ENCODE measurements at regions not wholly inside any gene's neighbourhood (a gene's known extent, or its start where the extent isn't known, plus 50 kb on each side); places are given as distances from the start of the nearest gene placed in this dataset.

GRCh38 chr12:102741196-102741595, 175.8 kb downstream of the PAH start:
- Histone ChIP-seq H3K9ac (replicated peaks in 1 of 4; ENCODE audit: extremely low read depth in 1 of 4, low read depth in 3 of 4, low read length in 3 of 4) (no peak overlapping the region), H3K79me1 (ENCODE audit: low read depth, low read length) (no peaks in the 10 kb centered on the region), H3K79me2 (ENCODE audit: control insufficient read depth in 1 of 2, insufficient read depth in 2 of 2, low read length in 2 of 2) (no peaks in the 10 kb centered on the region), H3K23ac (ENCODE audit: insufficient read length) (no peak overlapping the region), H2BK12ac (ENCODE audit: low read depth, low read length) (no peak overlapping the region), H2BK120ac (replicated peaks; ENCODE audit: low read depth, low read length) (no peak overlapping the region), H4K8ac (ENCODE audit: extremely low read depth, insufficient read depth, low read length) (no peak overlapping the region), H2BK20ac (ENCODE audit: low read length) (no peak overlapping the region), H3K4me3 (ENCODE audit: extremely low read depth in 1 of 4, insufficient read depth in 2 of 4, low read depth in 3 of 4, low read length in 4 of 4) (no peak overlapping the region), H4K20me1 (replicated peaks in 1 of 2; ENCODE audit: control insufficient read depth in 1 of 2, insufficient read depth in 2 of 2, low read length in 2 of 2) (no peaks in the 10 kb centered on the region), H2BK15ac (ENCODE audit: low read length) (no peak overlapping the region), H3K36me3 (ENCODE audit: control insufficient read depth in 2 of 4, insufficient read depth in 4 of 4, low read length in 3 of 4) (no peaks in the 10 kb centered on the region), H4K5ac (ENCODE audit: insufficient read length, low read depth, low read length) (no peak overlapping the region), H3K27me3 (replicated peaks in 1 of 4; ENCODE audit: control insufficient read depth in 3 of 4, extremely low read depth in 1 of 4, insufficient read depth in 3 of 4, low read length in 3 of 4) (no peaks in the 10 kb centered on the region), H3K56ac (replicated peaks; ENCODE audit: insufficient read length, low read depth, low read length) (no peak overlapping the region), H4K91ac (replicated peaks; ENCODE audit: insufficient read length, low read length) (no peak overlapping the region), H2AK5ac (ENCODE audit: low read depth, low read length) (no peak overlapping the region), H3K27ac (ENCODE audit: low read depth, low read length) (no peak overlapping the region), H2AFZ (ENCODE audit: low read length) (no peak overlapping the region), H3K4ac (replicated peaks; ENCODE audit: insufficient read length, low read depth, low read length) (no peak overlapping the region), H3K4me1 (replicated peaks in 1 of 4; ENCODE audit: control insufficient read depth in 3 of 4, insufficient read depth in 4 of 4, low read length in 3 of 4) (no peaks in the 10 kb centered on the region), H3K18ac (ENCODE audit: extremely low read depth, low read length) (no peak overlapping the region), H3K4me2 (ENCODE audit: insufficient read depth in 1 of 2, low read depth in 2 of 2, low read length in 2 of 2) (no peak overlapping the region), H3K14ac (ENCODE audit: insufficient read length) (no peak overlapping the region), H3K23me2 (ENCODE audit: low read depth, low read length) (no peaks in the 10 kb centered on the region), H3K9me3 (ENCODE audit: insufficient read depth in 2 of 2, low read depth in 1 of 2, low read length in 1 of 2) (no peaks in the 10 kb centered on the region), H2BK5ac (ENCODE audit: low read depth, low read length) (no peak overlapping the region)
- no peak for FAIRE-seq
- no peak for DNase-seq (ENCODE audit: low read depth in 1 of 2, low spot score in 2 of 2)
- POLR2A ChIA-PET (ENCODE audit: partially characterized antibody), result no interaction called here
- WGBS, 2 experiments (ENCODE audit: extremely low coverage in 1 of 2, insufficient coverage in 1 of 2, insufficient read length in 1 of 2, insufficient replicate concordance in 2 of 2, low coverage in 1 of 2, low lambda C conversion rate in 2 of 2, missing lambda C conversion rate in 1 of 2), result 96% methylated on average over 3 of the region's 3 CpGs; no CpG with 5 or more reads in 1 of the 2 experiments
- CTCF ChIA-PET (ENCODE audit: partially characterized antibody), result interaction anchor here (0.6 to 2.3 kb wide), 11 partner anchors 8 to 902 kb away, joined by 3 to 10 read pairs (median 4); no protein-coding TSS in a partner anchor
- TF ChIP-seq HDAC6 (IDR thresholded peaks at IDR 0.05; ENCODE audit: low read depth, low read length) (no peak), SP1 (IDR thresholded peaks at IDR 0.05; ENCODE audit: low read depth, low read length) (no peak), CREB1 (IDR thresholded peaks at IDR 0.05) (no peak), BRCA1 (IDR thresholded peaks at IDR 0.05; ENCODE audit: low read depth, low read length) (no peak), JUND (IDR thresholded peaks at IDR 0.05; ENCODE audit: low read length) (no peak), ZNF274 (IDR thresholded peaks at IDR 0.05; ENCODE audit: borderline replicate concordance, extremely low read depth, low read length) (no peak), TEAD4 (IDR thresholded peaks at IDR 0.05; ENCODE audit: low read depth, low read length) (no peak), ATF2 (IDR thresholded peaks at IDR 0.05; ENCODE audit: low read length) (no peak), ASH2L (IDR thresholded peaks at IDR 0.05; ENCODE audit: low read length) (no peak), CHD1 (IDR thresholded peaks at IDR 0.05; ENCODE audit: low read depth, low read length) (no peak), USF2 (IDR thresholded peaks at IDR 0.05; ENCODE audit: low read length) (no peak), E2F6 (IDR thresholded peaks at IDR 0.05) (no peak), NRF1 (IDR thresholded peaks at IDR 0.05; ENCODE audit: low read depth, low read length) (no peak)

All from H1 (cell line).